Effector CD4-positive, alpha-beta T cell (primary cell): ENCODE measurements at regions not wholly inside any gene's neighbourhood (a gene's known extent, or its start where the extent isn't known, plus 50 kb on each side); places are given as distances from the start of the nearest gene placed in this dataset.

Source experiments
- DNase-seq: peaks from one replicate; pipeline ENCODE4 v3.0.0-alpha.2; 2020

DNA sequence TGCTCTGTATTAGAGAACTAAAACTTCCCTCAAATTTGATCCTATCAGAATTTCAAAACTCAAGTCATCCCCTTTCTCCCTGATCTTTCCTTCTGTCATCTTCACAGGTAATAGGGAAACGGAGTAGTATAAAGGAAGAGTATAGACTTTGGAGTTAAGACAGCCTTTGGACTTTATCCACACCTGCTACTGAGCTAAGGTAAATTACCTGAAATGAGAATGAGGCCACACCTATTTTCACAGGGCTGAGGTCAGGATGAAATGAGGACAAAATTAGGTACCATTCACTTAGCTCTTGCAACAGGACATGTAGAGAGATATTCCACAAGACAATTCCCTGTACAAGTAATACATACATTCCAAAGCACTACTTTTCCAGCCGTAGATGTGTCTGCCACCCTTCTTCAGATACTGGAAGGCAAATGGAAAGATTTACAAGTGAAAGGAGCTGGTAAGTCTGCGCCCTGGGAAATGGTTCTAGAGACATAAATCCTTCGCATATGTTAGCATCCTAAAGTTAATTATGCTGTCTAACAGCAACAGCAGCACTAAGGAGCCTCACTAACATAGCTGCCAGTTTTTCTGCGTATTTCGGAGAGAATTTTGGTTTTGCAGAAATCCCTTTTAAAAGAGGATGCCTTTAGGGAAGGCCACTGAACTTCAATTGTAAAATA lies 461.8 kb downstream of the SHQ1 start:
- DNase-seq: no peak

DNA sequence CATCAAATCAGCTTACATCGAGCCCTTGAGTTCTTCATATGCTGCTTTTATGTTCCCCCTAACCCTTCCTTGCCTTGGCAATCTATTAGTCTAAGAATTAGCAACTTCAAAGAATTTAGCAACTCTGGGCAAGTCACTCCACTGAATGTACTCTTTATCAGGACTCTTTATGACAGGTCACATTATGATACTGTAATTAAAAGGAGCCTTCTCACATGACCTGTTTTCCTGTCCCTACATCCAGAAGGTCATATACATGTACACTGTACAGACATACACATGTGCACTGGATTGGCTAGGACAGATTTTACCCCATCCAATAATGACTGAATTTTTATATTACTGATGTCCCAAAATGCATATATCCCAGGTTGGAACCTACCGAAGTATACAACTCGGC lies 463.1 kb downstream of the SHQ1 start:
- no peak for DNase-seq

DNA sequence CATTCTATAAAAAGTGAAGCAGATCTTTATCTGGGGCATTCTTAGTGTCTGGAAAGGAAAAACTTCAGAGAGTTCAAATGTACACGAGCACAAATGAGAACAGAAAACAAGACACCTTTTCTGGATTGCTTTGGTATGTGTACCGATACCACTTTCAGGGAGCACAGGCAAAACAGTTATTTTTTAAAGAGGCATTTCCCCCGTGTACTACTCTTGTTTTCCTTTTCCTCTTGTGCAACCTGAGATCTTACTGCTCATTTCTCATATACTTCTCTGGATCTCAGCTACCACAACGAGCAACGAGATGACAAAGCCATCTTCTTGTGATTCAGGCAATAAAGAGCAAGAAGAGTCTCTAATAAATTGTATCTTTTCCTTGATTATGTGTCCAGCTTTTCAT lies 463.6 kb downstream of the SHQ1 start:
- no peak for DNase-seq

GRCh38 chr3:72383883-72384282 lies 464.4 kb downstream of the SHQ1 start:
- no peak for DNase-seq

DNA sequence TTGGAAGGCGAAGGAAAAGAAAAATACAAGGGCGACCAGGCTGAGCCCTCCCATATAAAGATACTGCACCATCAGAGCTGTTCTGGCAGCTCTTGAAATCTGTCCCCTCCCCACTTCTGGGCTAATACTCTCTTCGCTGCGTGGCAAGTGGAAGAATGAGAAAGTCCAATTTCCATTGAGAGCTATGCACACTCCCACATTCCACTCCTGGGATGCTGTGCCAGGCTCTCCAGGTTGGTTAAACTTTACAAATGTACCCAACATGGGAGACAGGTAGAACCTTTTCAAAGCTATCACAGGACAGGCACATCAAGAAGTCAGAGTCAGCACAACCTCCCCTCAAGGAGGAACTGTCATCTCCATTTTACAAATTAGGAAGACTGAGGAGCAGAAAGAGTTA lies 465.0 kb downstream of the SHQ1 start:
- no peak for DNase-seq

- DNase-seq: no peak
These were observed 465.8 kb downstream of the SHQ1 start for GRCh38 chr3:72382460-72382859.

- DNase-seq: no peak
These were observed 466.7 kb downstream of the SHQ1 start for GRCh38 chr3:72381584-72381983.

GRCh38 chr3:72380711-72381493 lies 467.3 kb downstream of the SHQ1 start:
- DNase-seq: no peak

GRCh38 chr3:72380193-72380592 lies 468.1 kb downstream of the SHQ1 start:
- DNase-seq: no peak

GRCh38 chr3:72379500-72380187 lies 468.6 kb downstream of the SHQ1 start:
- no peak for DNase-seq

DNA sequence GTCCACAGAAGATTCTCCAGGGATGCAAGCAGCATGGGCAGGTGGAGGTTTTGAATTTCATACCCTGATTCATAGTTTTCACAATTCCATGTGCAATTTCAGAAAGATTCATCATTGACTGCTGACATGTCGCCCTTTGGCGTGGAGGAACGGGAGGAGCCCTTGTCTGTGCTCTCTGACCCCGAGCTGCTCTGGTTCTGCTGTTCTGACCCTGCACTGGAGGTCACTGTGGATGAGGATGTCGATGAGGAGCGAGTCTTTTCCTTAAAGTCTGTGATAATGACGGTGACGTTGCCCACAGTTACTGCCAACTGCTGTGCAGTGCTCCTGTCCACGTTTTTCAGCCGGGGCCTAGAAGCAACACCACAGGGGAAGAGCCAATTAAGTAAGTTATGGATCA lies 470.0 kb downstream of the SHQ1 start:
- DNase-seq: no peak

DNA sequence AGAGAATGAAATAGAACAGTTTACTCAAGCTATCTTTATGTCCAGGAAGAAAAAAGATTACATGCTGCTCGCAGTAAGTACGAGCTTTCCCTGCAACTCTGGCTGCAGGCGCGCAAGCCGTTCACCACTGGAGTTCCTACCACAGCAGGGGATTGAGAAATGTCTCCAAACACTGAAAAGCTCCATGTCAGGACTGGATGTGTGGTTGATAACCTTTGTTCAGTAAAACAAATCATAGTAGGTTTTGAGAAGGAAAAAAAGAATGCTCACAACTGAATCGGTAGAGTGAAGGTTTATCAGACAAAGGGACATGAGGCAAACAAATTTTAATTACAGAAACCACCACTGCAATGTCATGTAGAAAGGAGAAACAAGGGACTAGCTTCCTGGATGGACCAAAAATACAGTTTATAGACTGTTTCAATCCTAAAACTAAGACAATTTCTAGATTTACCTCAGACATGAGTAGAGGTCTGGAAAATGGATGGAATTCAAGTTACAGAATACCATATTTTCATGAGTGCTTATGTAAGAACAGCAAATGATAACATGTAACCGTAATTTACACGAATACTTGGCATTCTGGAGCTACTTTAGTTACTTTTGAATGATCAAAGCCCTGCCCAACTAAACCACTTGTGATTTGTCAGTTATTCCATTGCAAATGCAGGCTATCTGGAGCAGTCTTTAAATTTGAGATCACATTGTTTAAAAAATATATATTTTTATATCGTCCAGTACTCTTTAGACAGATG lies 471.1 kb downstream of the SHQ1 start:
- no peak for DNase-seq

DNA sequence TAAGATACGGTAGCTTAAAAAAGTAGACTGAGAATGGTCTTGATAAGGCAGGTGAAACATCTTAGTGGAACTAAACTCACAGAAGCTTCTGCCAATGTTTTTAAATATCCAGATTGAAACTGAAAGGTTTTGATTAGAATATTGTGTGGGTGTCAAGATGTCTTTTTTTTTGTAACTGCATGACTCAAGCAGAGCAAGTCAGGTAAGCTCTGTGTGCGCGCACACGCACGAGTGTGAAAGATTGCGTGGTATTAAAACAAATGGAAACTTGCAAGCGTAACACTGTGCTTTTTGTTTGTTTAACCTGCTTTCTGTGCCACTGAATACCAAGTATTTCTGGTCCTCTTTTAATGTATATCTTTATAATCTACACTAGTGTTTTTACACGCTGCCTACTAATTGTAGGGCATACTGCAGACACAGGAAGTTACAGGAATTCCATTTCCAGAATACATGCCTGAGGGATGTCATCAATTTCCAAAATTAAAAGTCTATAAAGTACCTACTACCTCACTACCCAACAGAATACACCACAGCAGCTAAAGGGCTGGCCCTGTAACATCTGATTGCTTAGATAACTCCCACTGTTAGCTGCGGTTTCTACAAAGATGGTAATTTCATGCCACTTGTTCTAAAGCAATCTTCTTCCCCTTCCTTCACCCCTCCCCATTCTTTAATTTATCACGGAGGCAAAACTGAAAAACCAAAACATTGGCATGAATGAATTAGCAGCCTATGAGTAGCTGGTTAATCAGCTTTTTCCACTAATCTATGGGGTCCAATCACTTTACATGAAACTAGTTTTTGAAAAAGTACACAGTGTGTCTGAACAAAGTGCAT lies 472.8 kb downstream of the SHQ1 start:
- DNase-seq: no peak

- DNase-seq: no peak
These were observed 475.1 kb downstream of the SHQ1 start for GRCh38 chr3:72373139-72373538.

DNA sequence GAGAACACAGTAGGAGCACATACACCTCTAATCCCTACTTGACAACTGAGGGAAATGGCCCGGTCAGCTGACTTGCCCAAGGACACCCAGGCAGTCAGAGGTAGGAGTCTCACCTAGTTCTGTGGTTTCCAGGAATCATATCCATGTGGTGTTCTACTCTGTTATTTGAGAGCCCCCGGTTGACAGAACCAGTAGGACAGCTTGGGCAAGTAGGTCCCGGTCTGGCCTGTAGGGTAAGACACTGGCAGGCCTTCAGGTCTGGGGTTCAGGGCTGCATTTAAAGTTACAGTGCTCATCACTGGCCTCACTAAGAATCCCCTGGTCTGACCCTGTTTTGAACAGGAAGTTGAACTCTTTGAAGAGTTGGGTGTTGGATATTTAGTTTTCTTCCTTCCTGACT lies 476.1 kb downstream of the SHQ1 start:
- no peak for DNase-seq

DNA sequence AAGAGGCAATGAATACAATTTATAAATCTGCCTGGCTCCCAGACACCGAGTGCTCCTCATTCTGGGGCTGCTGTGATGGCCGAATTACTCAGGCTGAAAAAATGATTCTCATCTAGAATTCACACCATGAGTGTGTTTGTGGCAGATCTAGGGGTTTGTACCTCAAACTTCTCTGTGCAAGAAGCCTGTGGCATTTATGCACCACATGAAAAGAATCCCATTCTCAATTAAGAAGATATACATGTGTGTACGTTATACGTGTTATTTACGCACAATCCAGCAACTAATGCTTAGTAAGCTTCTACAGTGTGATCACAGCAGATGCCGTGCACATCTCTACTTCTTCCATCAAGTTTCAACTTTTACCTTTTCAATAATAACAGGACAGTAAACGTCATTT lies 476.8 kb downstream of the SHQ1 start:
- no peak for DNase-seq

GRCh38 chr3:72370947-72371346 lies 477.3 kb downstream of the SHQ1 start:
- no peak for DNase-seq

DNA sequence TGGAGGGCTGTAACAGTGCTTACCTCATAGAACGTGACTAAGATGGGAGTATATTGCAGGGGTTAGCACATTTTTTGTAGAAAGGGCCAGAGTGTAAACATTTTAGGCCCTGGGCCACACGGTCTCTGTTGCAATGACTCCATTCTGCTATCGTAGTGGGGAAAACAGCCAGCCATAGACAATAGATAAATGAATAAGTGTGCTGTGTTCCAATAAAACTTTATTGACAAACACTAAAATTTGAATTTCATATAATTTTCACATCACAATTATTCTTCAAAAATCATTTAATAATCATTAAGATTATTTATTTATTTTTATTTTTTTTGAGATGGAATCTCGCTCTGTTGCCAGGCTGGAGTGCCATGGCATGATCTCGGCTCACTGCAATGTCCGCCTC lies 478.6 kb downstream of the SHQ1 start:
- DNase-seq: no peak

DNA sequence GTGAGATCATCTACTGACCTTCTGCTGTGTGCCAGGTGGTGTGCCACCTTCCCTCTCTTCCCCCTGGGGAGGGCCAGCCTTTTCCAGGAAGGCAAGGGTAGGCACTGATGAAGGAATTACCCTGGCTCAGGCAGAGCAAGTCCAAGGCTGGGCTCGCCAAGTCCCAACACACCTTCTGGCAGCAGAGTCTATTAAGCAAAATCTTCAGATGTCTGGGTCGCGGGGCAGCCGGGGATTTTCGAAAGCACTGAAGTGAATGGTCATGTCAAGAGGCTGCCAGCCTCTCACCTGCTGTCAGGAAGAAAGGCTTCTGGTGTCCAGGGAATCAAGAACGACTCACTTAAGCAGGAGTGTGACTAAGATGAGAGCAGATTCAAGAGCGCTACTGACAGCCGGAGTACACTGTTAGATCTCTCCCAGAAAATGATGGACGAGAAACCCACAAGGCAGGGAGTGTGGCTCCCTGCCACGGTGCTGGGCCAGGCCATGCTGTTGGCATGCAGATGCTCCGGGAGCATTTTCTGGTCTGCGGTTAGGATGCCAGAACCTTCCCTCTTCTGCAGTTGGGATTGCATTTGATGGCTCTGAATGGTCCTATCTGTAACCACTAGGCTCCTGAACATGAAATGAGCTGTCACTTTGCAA lies 479.8 kb downstream of the SHQ1 start:
- no peak for DNase-seq

DNA sequence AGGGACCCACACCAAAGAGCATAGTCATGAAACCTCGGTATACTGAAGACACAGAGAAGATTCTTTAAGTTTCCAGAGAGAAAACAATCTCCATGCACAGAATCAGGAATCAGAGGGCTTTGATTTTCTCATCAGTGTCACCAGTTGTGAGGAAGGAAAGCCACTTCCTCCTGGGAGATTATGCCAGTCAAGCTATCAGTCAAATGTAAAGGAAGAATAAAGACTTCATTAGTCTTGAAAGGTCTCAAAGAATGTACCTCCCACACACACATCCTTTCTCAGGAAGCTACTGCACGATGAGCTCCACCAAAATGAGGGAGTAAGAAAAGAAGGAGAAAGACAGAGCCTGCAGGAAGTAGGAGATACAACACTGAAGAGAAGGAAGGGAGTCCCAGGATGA lies 486.3 kb downstream of the SHQ1 start:
- DNase-seq: no peak

DNA sequence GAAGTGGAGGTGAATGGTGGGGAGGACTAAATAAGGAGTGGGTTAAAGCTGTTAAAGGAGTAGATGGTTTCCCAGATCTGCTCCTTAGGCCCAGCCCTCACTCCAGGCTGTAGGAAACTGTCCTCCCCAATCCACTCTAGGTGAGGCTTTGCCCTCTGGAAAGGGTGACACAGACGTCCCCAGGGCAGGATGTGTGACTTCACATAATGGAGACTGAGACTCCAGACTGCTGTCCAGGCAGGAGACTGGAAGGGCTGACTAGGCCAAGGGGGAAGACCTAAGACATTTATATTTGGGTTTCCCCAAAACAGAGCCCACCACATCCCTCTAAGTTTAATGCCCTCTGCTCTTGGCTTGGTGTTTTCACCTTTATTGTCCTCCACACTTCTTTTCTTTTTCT lies 488.5 kb downstream of the SHQ1 start:
- DNase-seq: no peak

DNA sequence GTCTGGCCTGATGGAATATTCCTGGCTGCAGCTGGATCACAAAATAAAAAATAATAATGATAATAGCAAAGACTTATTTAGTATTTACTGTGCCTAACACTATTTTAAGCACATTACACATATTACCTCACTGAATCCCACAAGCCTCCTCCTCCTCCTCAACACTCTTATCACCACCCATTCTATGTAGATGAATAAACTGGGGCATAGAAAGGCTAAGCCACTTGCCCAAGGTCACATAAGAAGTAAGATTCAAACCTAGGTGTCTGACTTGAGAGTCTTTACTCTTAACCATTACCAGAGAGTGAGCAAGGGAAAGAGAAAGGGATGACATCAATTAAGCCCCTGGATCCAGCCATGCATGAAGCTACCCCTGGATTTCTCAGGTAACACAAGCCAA lies 493.1 kb downstream of the SHQ1 start:
- DNase-seq: no peak
